NCI-H345 treated with DMSO at 0.1 percent for 48 hours (cell line): ENCODE measurements at regions not wholly inside any gene's neighbourhood (a gene's known extent, or its start where the extent isn't known, plus 50 kb on each side); places are given as distances from the start of the nearest gene placed in this dataset.

ENCODE experiments used
- DNase-seq: peaks from one replicate; lab custom pipeline; 2025; ENCODE audit not compliant: unreplicated experiment; lab: John Stamatoyannopoulos, UW

GRCh38 chr12:19941096-19941495 is 427.2 kb upstream of the PDE3A start:
- DNase-seq, result no peak

GRCh38 chr12:19945559-19946435 is 422.5 kb upstream of the PDE3A start:
- DNase-seq, result no peak

GRCh38 chr12:19946550-19946949 is 421.8 kb upstream of the PDE3A start:
- DNase-seq, result no peak

GRCh38 chr12:19947344-19947743 is 421.0 kb upstream of the PDE3A start:
- no peak for DNase-seq

- no peak for DNase-seq
Measured at GRCh38 chr12:19951664-19952063, 416.7 kb upstream of the PDE3A start.

- DNase-seq, result no peak
Measured at GRCh38 chr12:19953734-19954133, 414.6 kb upstream of the PDE3A start.

GRCh38 chr12:19954163-19954562 is 414.2 kb upstream of the PDE3A start:
- DNase-seq, result no peak

GRCh38 chr12:19957308-19958125 is 410.8 kb upstream of the PDE3A start:
- DNase-seq, result no peak

GRCh38 chr12:19958389-19958788 is 409.9 kb upstream of the PDE3A start:
- DNase-seq, result no peak

GRCh38 chr12:19959353-19959752 is 409.0 kb upstream of the PDE3A start:
- DNase-seq, result no peak

- no peak for DNase-seq
Measured at GRCh38 chr12:19960527-19960926, 407.8 kb upstream of the PDE3A start.

- DNase-seq, result no peak
Measured at GRCh38 chr12:19962192-19962591, 406.1 kb upstream of the PDE3A start.

GRCh38 chr12:19963972-19964371 is 404.4 kb upstream of the PDE3A start:
- DNase-seq, result no peak

GRCh38 chr12:19964549-19964948 is 403.8 kb upstream of the PDE3A start:
- DNase-seq, result no peak

GRCh38 chr12:19965196-19966038 is 402.9 kb upstream of the PDE3A start:
- no peak for DNase-seq

- no peak for DNase-seq
Measured at GRCh38 chr12:19967001-19967400, 401.3 kb upstream of the PDE3A start.

- DNase-seq, result peak; percentile 39
Measured at GRCh38 chr12:19967431-19967830, 400.9 kb upstream of the PDE3A start.

- DNase-seq, result no peak
Measured at GRCh38 chr12:19970116-19970515, 398.2 kb upstream of the PDE3A start.

GRCh38 chr12:19970821-19971220 is 397.5 kb upstream of the PDE3A start:
- DNase-seq, result no peak

GRCh38 chr12:19971361-19972280 is 396.7 kb upstream of the PDE3A start:
- no peak for DNase-seq
